ENCODE measurements at regions not wholly inside any gene's neighbourhood (a gene's known extent, or its start where the extent isn't known, plus 50 kb on each side); places are given as distances from the start of the nearest gene placed in this dataset.

DNA sequence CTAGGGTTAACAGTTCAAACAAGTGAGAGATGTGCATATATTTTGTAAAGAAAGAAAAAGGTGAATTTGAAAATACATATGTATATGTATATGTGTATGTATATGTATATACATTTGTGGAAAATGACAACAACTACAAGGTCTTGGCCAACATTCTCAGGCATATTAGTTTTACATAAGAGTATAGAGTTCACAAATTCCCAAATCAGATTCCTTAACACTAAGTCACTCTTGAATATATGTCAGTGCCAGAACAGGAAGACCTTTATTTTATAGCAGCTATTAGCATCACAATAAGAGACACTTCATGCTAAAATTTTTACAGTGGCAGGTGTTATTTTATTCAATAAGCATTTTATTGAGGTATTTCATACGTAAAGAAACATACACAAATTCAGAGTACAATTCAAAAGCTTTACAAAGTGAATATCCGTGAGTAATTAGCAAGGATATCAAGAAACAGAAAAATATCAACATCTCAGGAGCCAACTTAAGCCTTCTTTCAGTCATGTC, 179.7 kb downstream of the SLC6A15 start:
- DNase-seq (no peak), ATAC-seq (ENCODE audit: low read depth) (no peak)
- Histone ChIP-seq H2BK5ac (ENCODE audit: low read depth, low read length, poor library complexity, severe bottlenecking) (no peak overlapping the region), H3K9me3 (ENCODE audit: control insufficient read depth, insufficient read depth, low read length) (no peaks in the 10 kb centered on the region), H3K18ac (ENCODE audit: low read depth, low read length) (no peak overlapping the region), H2BK15ac (ENCODE audit: low read depth, low read length) (no peak overlapping the region), H2BK120ac (ENCODE audit: low read depth, low read length) (no peak overlapping the region), H4K8ac (ENCODE audit: low read depth in 2 of 2, low read length in 2 of 2) (no peak overlapping the region), H3K9ac (ENCODE audit: low read depth, low read length) (no peak overlapping the region), H4K20me1 (ENCODE audit: insufficient read depth, low read length) (no peaks in the 10 kb centered on the region), H4K91ac (ENCODE audit: insufficient read depth, low read depth, low read length) (no peak overlapping the region), H3K23ac (ENCODE audit: low read depth, low read length) (no peak overlapping the region), H3K56ac (ENCODE audit: extremely low read depth, insufficient read depth, low read length) (no peak overlapping the region), H3K79me1 (ENCODE audit: low read depth in 1 of 2, low read length in 2 of 2) (no peaks in the 10 kb centered on the region), H3K4me1 (ENCODE audit: control insufficient read depth, insufficient read depth, low read length) (no peaks in the 10 kb centered on the region), H3K27ac (ENCODE audit: insufficient read depth, low read length) (no peak overlapping the region), H2AK5ac (ENCODE audit: low read depth, low read length) (no peak overlapping the region), H4K5ac (ENCODE audit: low read depth, low read length) (no peak overlapping the region), H2AFZ (replicated peaks; ENCODE audit: low read length, poor library complexity) (no peak overlapping the region), H3K27me3 (ENCODE audit: control insufficient read depth, insufficient read depth, low read length) (no peaks in the 10 kb centered on the region), H3K36me3 (ENCODE audit: control insufficient read depth, insufficient read depth, low read length) (no peaks in the 10 kb centered on the region), H3K14ac (replicated peaks; ENCODE audit: low read depth, low read length) (no peak overlapping the region), H3K4ac (ENCODE audit: low read depth, low read length) (no peak overlapping the region), H2AK9ac (replicated peaks; ENCODE audit: low read depth, low read length, poor library complexity) (no peak overlapping the region), H3K9me1 (ENCODE audit: insufficient read depth, low read length) (no peaks in the 10 kb centered on the region), H3K4me3 (ENCODE audit: insufficient read depth, low read depth, low read length) (no peak overlapping the region), H2BK20ac (ENCODE audit: low read depth, low read length) (no peak overlapping the region), H3K4me2 (ENCODE audit: low read depth, low read length) (no peak overlapping the region)
- dilution Hi-C loops (cut with HindIII; ENCODE audit: low sequenced_read_pairs, unreplicated experiment) (no loop called here), intact Hi-C loops (cut with micrococcal nuclease) (no loop called here), in situ Hi-C loops (cut with MboI; ENCODE audit: low sequenced_read_pairs) (no loop called here)
- POLR2A ChIA-PET (ENCODE audit: unreplicated experiment): no interaction called here
- WGBS, 2 experiments (ENCODE audit: extremely low coverage in 2 of 2, insufficient read length in 1 of 2): no CpG with 5 or more reads among the region's 2 CpGs
- TF ChIP-seq, protein P1, sequence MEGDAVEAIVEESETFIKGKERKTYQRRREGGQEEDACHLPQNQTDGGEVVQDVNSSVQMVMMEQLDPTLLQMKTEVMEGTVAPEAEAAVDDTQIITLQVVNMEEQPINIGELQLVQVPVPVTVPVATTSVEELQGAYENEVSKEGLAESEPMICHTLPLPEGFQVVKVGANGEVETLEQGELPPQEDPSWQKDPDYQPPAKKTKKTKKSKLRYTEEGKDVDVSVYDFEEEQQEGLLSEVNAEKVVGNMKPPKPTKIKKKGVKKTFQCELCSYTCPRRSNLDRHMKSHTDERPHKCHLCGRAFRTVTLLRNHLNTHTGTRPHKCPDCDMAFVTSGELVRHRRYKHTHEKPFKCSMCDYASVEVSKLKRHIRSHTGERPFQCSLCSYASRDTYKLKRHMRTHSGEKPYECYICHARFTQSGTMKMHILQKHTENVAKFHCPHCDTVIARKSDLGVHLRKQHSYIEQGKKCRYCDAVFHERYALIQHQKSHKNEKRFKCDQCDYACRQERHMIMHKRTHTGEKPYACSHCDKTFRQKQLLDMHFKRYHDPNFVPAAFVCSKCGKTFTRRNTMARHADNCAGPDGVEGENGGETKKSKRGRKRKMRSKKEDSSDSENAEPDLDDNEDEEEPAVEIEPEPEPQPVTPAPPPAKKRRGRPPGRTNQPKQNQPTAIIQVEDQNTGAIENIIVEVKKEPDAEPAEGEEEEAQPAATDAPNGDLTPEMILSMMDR (conservative IDR thresholded peaks at IDR 0.05; ENCODE audit: low read depth, low read length): no peak
- no peak for TF ChIP-seq CHD1 (IDR thresholded peaks at IDR 0.05; ENCODE audit: low read depth, low read length)
- no peak for TF ChIP-seq RCOR1 (IDR thresholded peaks at IDR 0.05; ENCODE audit: insufficient replicate concordance, low read length)
- TF ChIP-seq MAFK (IDR thresholded peaks at IDR 0.05; ENCODE audit: low read depth, low read length): no peak
- no peak for TF ChIP-seq BHLHE40 (IDR thresholded peaks at IDR 0.05; ENCODE audit: low read depth, low read length)
- TF ChIP-seq MAZ (IDR thresholded peaks at IDR 0.05; ENCODE audit: borderline replicate concordance, low read depth, low read length): no peak
- TF ChIP-seq, protein P2, sequence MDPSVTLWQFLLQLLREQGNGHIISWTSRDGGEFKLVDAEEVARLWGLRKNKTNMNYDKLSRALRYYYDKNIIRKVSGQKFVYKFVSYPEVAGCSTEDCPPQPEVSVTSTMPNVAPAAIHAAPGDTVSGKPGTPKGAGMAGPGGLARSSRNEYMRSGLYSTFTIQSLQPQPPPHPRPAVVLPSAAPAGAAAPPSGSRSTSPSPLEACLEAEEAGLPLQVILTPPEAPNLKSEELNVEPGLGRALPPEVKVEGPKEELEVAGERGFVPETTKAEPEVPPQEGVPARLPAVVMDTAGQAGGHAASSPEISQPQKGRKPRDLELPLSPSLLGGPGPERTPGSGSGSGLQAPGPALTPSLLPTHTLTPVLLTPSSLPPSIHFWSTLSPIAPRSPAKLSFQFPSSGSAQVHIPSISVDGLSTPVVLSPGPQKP (IDR thresholded peaks at IDR 0.05; ENCODE audit: borderline replicate concordance, low read depth, low read length): no peak
- no peak for TF ChIP-seq POLR2A (IDR thresholded peaks at IDR 0.05; ENCODE audit: low read depth, low read length)
- TF ChIP-seq, protein P3, sequence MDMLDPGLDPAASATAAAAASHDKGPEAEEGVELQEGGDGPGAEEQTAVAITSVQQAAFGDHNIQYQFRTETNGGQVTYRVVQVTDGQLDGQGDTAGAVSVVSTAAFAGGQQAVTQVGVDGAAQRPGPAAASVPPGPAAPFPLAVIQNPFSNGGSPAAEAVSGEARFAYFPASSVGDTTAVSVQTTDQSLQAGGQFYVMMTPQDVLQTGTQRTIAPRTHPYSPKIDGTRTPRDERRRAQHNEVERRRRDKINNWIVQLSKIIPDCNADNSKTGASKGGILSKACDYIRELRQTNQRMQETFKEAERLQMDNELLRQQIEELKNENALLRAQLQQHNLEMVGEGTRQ (IDR thresholded peaks at IDR 0.05; ENCODE audit: low read depth, low read length): no peak
- TF ChIP-seq FOS (IDR thresholded peaks at IDR 0.05; ENCODE audit: low read depth, low read length): no peak
- no peak for TF ChIP-seq MXI1 (IDR thresholded peaks at IDR 0.05; ENCODE audit: borderline replicate concordance, low read depth, low read length)
- TF ChIP-seq CEBPB (IDR thresholded peaks at IDR 0.05; ENCODE audit: low read depth, low read length): no peak
- TF ChIP-seq NFE2L2 (IDR thresholded peaks at IDR 0.05; ENCODE audit: low read depth, low read length): no peak
- no peak for TF ChIP-seq SMC3 (IDR thresholded peaks at IDR 0.05; ENCODE audit: low read depth, low read length)
- no peak for TF ChIP-seq RFX5 (IDR thresholded peaks at IDR 0.05; ENCODE audit: low read depth, low read length)
- CTCF ChIA-PET: no interaction called here
- BruUV-seq (replicated peaks): no TSS peak

Measured in IMR-90 (cell line).